IMR-90 (cell line): ENCODE measurements at regions not wholly inside any gene's neighbourhood (a gene's known extent, or its start where the extent isn't known, plus 50 kb on each side); places are given as distances from the start of the nearest gene placed in this dataset.

Experiments
- ATAC-seq: fragments of 200-7000 bp; cut with Tn5 transposase; 2 replicates; pipeline ENCODE4 v1.9.1; 2020; ENCODE audit warnings: low read depth, mild to moderate bottlenecking, moderate library complexity
- BruUV-seq: library from RNA; stranded (reverse); fragments of 400-500 nt; replicated peaks from 2 replicates; lab custom pipeline; 2021; lab: Mats Ljungman, UMichigan
- CTCF ChIA-PET: fragments of 300-600 bp; formaldehyde crosslinking; extraction: SDS; loops from one replicate; lab custom pipeline; 2021; ENCODE audit warnings: antibody characterized with exemption; lab: Yijun Ruan, JAX
- POLR2A ChIA-PET: fragments of 300-600 bp; sonication (Branson Sonifier 250); formaldehyde crosslinking; loops from one replicate; lab custom pipeline; 2022; ENCODE audit warnings: antibody characterized with exemption; ENCODE audit not compliant: unreplicated experiment; lab: Charles Lee
- DNase-seq: peaks from one replicate; pipeline ENCODE4 v3.0.0; 2013
- H2AFZ ChIP-seq: replicated peaks from 2 replicates; pipeline ENCODE3; 2013; ENCODE audit warnings: low read length, mild to moderate bottlenecking; ENCODE audit not compliant: poor library complexity
- H2AK5ac ChIP-seq: 2 replicates; pipeline ENCODE4 v1.6.1; 2013; ENCODE audit warnings: low read depth, low read length, inconsistent platforms
- H2AK9ac ChIP-seq: replicated peaks from 2 replicates; pipeline ENCODE3; 2013; ENCODE audit warnings: mild to moderate bottlenecking, low read depth, low read length, moderate library complexity; ENCODE audit not compliant: poor library complexity
- H2BK120ac ChIP-seq: 2 replicates; pipeline ENCODE4 v1.6.1; 2013; ENCODE audit warnings: low read depth, low read length, inconsistent platforms
- H2BK15ac ChIP-seq: 3 replicates; pipeline ENCODE4 v1.6.1; 2013; ENCODE audit warnings: low read depth, low read length, inconsistent platforms
- H2BK20ac ChIP-seq: 2 replicates; pipeline ENCODE4 v1.6.1; 2013; ENCODE audit warnings: low read depth, mild to moderate bottlenecking, inconsistent platforms, low read length, moderate library complexity
- H2BK5ac ChIP-seq: 2 replicates; pipeline ENCODE4 v1.6.1; 2013; ENCODE audit warnings: mild to moderate bottlenecking, low read depth, low read length, inconsistent platforms; ENCODE audit not compliant: poor library complexity, severe bottlenecking
- H3K14ac ChIP-seq: replicated peaks from 2 replicates; pipeline ENCODE4 v1.6.1; 2013; ENCODE audit warnings: low read depth, low read length, inconsistent platforms
- H3K18ac ChIP-seq: 2 replicates; pipeline ENCODE4 v1.6.1; 2013; ENCODE audit warnings: low read depth, low read length, control low read depth
- H3K23ac ChIP-seq: 2 replicates; pipeline ENCODE4 v1.6.1; 2013; ENCODE audit warnings: low read depth, low read length, inconsistent platforms
- H3K27ac ChIP-seq: 2 replicates; pipeline ENCODE4 v1.5.1; 2013; ENCODE audit warnings: mild to moderate bottlenecking, control low read depth, low read length; ENCODE audit not compliant: insufficient read depth
- H3K27me3 ChIP-seq: 2 replicates; pipeline ENCODE4 v1.6.1; 2013; ENCODE audit warnings: low read length; ENCODE audit not compliant: control insufficient read depth, insufficient read depth
- H3K36me3 ChIP-seq: 2 replicates; pipeline ENCODE4 v1.6.1; 2013; ENCODE audit warnings: low read length, mixed read lengths; ENCODE audit not compliant: control insufficient read depth, insufficient read depth
- H3K4ac ChIP-seq: 2 replicates; pipeline ENCODE4 v1.6.1; 2013; ENCODE audit warnings: low read depth, low read length, inconsistent platforms
- H3K4me1 ChIP-seq: 2 replicates; pipeline ENCODE4 v1.6.1; 2013; ENCODE audit warnings: low read length, mixed read lengths; ENCODE audit not compliant: control insufficient read depth, insufficient read depth
- H3K4me2 ChIP-seq: 2 replicates; pipeline ENCODE4 v1.6.1; 2013; ENCODE audit warnings: low read depth, mild to moderate bottlenecking, control low read depth, low read length, moderate library complexity
- H3K4me3 ChIP-seq: 2 replicates; pipeline ENCODE4 v1.5.1; 2013; ENCODE audit warnings: low read depth, mild to moderate bottlenecking, control low read depth, low read length, moderate library complexity; ENCODE audit not compliant: insufficient read depth
- H3K56ac ChIP-seq: 2 replicates; pipeline ENCODE4 v1.6.1; 2013; ENCODE audit warnings: low read length, inconsistent platforms; ENCODE audit not compliant: insufficient read depth; ENCODE audit errors: extremely low read depth
- H3K79me1 ChIP-seq, 2 experiments: 2 replicates each; pipeline ENCODE4 v1.6.1; 2013; ENCODE audit warnings: low read length in 2 of 2, inconsistent platforms in 1 of 2, low read depth in 1 of 2
- H3K9ac ChIP-seq: 2 replicates; pipeline ENCODE4 v1.6.1; 2013; ENCODE audit warnings: low read depth, low read length, control low read depth
- H3K9me1 ChIP-seq: 2 replicates; pipeline ENCODE4 v1.6.1; 2013; ENCODE audit warnings: low read length, inconsistent platforms; ENCODE audit not compliant: insufficient read depth
- H3K9me3 ChIP-seq: 2 replicates; pipeline ENCODE4 v1.6.1; 2013; ENCODE audit warnings: low read length; ENCODE audit not compliant: control insufficient read depth, insufficient read depth
- H4K20me1 ChIP-seq: 2 replicates; pipeline ENCODE4 v1.6.1; 2013; ENCODE audit warnings: low read length, inconsistent platforms; ENCODE audit not compliant: insufficient read depth
- H4K5ac ChIP-seq: 2 replicates; pipeline ENCODE4 v1.6.1; 2013; ENCODE audit warnings: mild to moderate bottlenecking, low read depth, low read length, control low read depth
- H4K8ac ChIP-seq, 2 experiments: 2 replicates each; pipeline ENCODE4 v1.6.1; 2013; ENCODE audit warnings: low read depth in 2 of 2, low read length in 2 of 2, control low read depth in 1 of 2, inconsistent platforms in 1 of 2
- H4K91ac ChIP-seq: 2 replicates; pipeline ENCODE4 v1.6.1; 2013; ENCODE audit warnings: low read depth, low read length, inconsistent platforms; ENCODE audit not compliant: insufficient read depth
- BHLHE40 ChIP-seq: fragments of 150-350 bp; IDR thresholded peaks from 2 replicates; pipeline ENCODE4 v1.6.1; 2016; ENCODE audit warnings: mild to moderate bottlenecking, low read depth, low read length
- CEBPB ChIP-seq: IDR thresholded peaks from 2 replicates; pipeline ENCODE4 v1.6.1; 2012; ENCODE audit warnings: low read depth, low read length, improper control_type of control experiment
- CHD1 ChIP-seq: IDR thresholded peaks from 2 replicates; pipeline ENCODE4 v1.6.1; 2012; ENCODE audit warnings: low read depth, low read length, improper control_type of control experiment
- MAZ ChIP-seq: IDR thresholded peaks from 2 replicates; pipeline ENCODE4 v1.6.1; 2012; ENCODE audit warnings: low read depth, mild to moderate bottlenecking, low read length, improper control_type of control experiment, moderate library complexity, borderline replicate concordance
- MXI1 ChIP-seq: IDR thresholded peaks from 2 replicates; pipeline ENCODE4 v1.6.1; 2012; ENCODE audit warnings: low read depth, mild to moderate bottlenecking, low read length, moderate library complexity, borderline replicate concordance
- NFE2L2 ChIP-seq: fragments of 150-350 bp; IDR thresholded peaks from 2 replicates; pipeline ENCODE4 v1.6.1; 2016; ENCODE audit warnings: low read depth, mild to moderate bottlenecking, low read length
- POLR2A ChIP-seq: IDR thresholded peaks from 2 replicates; pipeline ENCODE4 v1.6.1; 2012; ENCODE audit warnings: mild to moderate bottlenecking, low read depth, low read length
- RAD21 ChIP-seq: IDR thresholded peaks from 2 replicates; pipeline ENCODE4 v1.6.1; 2012; ENCODE audit warnings: low read length, improper control_type of control experiment
- RCOR1 ChIP-seq: IDR thresholded peaks from 2 replicates; pipeline ENCODE4 v1.6.1; 2012; ENCODE audit warnings: mild to moderate bottlenecking, low read length, improper control_type of control experiment; ENCODE audit not compliant: insufficient replicate concordance
- RFX5 ChIP-seq: IDR thresholded peaks from 2 replicates; pipeline ENCODE4 v1.8.0; 2012; ENCODE audit warnings: low read depth, mild to moderate bottlenecking, low read length, moderate library complexity
- SMC3 ChIP-seq: fragments of 150-350 bp; IDR thresholded peaks from 2 replicates; pipeline ENCODE4 v1.6.1; 2016; ENCODE audit warnings: low read depth, mild to moderate bottlenecking, antibody characterized with exemption, low read length, moderate library complexity
- USF2 ChIP-seq: fragments of 150-350 bp; IDR thresholded peaks from 2 replicates; pipeline ENCODE4 v1.6.1; 2017; ENCODE audit warnings: mild to moderate bottlenecking, antibody characterized with exemption, low read length, low read depth
- WGBS, 2 experiments: methylation state at CpG; one replicate each; pipeline versions ENCODE4 v1.1.5 to v1.1.7; 2013; ENCODE audit warnings: missing lambda C conversion rate in 2 of 2; ENCODE audit not compliant: insufficient read length in 1 of 2; ENCODE audit errors: extremely low coverage in 2 of 2; 5-methylcytosine and 5-hydroxymethylcytosine counted together
- dilution Hi-C: fragments of 300-500 bp; cut with HindIII; formaldehyde crosslinking; loops from one replicate; pipeline ENCODE4 v1.14.3; 2018; ENCODE audit warnings: low sequenced_read_pairs; ENCODE audit not compliant: unreplicated experiment
- in situ Hi-C: fragments of 300-500 bp; cut with MboI; formaldehyde crosslinking; loops from 3 replicates; pipeline ENCODE4 v1.14.3; 2019; ENCODE audit warnings: low sequenced_read_pairs, inconsistent platforms, mixed read lengths
- intact Hi-C: fragments of 100-400 bp; cut with micrococcal nuclease; formaldehyde crosslinking; loops from 2 replicates; pipeline ENCODE4 v1.10.0; 2022
- TF ChIP-seq, protein P1 (sequence below): fragments of 150-350 bp; IDR thresholded peaks from 2 replicates; pipeline ENCODE4 v1.6.1; 2016; ENCODE audit warnings: low read depth, mild to moderate bottlenecking, low read length, moderate library complexity, borderline replicate concordance

DNA sequence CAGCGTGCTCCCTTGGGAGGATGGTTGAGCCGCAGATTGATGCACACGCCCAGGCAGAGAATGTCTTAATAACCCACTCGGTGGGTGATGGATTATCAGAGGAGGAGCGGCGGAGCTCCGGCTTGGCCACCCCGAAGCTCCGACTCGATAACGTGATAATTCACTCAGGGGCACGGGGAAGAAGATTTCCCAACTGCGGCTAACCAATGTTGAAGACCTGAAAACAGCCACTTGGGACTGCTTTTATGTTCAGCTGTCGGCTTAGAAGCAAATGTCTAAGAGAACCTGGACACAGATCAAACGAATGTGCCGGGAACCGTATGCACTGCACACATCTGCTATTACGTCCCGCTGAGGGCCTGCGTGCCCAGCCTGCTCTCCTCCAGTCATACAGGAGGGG is 206.8 kb upstream of the CADM1 start:
- no peak overlapping the region for H3K27ac ChIP-seq
- H3K27me3 ChIP-seq: peaks cover 17% of the 10 kb centered on the region
- no peaks in the 10 kb centered on the region for H3K79me1 ChIP-seq
- TF ChIP-seq POLR2A: no peak
- TF ChIP-seq RCOR1: no peak
- no peak for TF ChIP-seq MAZ
- TF ChIP-seq, protein P1, sequence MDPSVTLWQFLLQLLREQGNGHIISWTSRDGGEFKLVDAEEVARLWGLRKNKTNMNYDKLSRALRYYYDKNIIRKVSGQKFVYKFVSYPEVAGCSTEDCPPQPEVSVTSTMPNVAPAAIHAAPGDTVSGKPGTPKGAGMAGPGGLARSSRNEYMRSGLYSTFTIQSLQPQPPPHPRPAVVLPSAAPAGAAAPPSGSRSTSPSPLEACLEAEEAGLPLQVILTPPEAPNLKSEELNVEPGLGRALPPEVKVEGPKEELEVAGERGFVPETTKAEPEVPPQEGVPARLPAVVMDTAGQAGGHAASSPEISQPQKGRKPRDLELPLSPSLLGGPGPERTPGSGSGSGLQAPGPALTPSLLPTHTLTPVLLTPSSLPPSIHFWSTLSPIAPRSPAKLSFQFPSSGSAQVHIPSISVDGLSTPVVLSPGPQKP: no peak
- no peak for TF ChIP-seq NFE2L2
- no peak for TF ChIP-seq RFX5
- TF ChIP-seq CHD1: no peak
- no peak for TF ChIP-seq MXI1
- TF ChIP-seq USF2: no peak
- no peak for TF ChIP-seq BHLHE40
- TF ChIP-seq SMC3: no peak
- TF ChIP-seq CEBPB: no peak
- TF ChIP-seq RAD21: no peak
- POLR2A ChIA-PET: no interaction called here
- H4K5ac ChIP-seq: no peak overlapping the region
- no peak overlapping the region for H4K91ac ChIP-seq
- in situ Hi-C loops (no loop called here), dilution Hi-C loops (no loop called here), intact Hi-C loops (no loop called here)
- no peak overlapping the region for H3K9ac ChIP-seq
- no peak overlapping the region for H2AK5ac ChIP-seq
- no peak for ATAC-seq
- no peak overlapping the region for H3K4me2 ChIP-seq
- CTCF ChIA-PET: no interaction called here
- no peak overlapping the region for H2BK20ac ChIP-seq
- no peaks in the 10 kb centered on the region for H3K9me3 ChIP-seq
- no peak overlapping the region for H3K14ac ChIP-seq
- no peak overlapping the region for H2BK15ac ChIP-seq
- H3K18ac ChIP-seq: no peak overlapping the region
- no peaks in the 10 kb centered on the region for H4K20me1 ChIP-seq
- no peaks in the 10 kb centered on the region for H3K36me3 ChIP-seq
- no peak overlapping the region for H2BK5ac ChIP-seq
- 50% methylated on average over 13 of the region's 20 CpGs; no CpG with 5 or more reads in 1 of the 2 experiments for WGBS, 2 experiments
- H3K4me3 ChIP-seq: no peak overlapping the region
- H3K4ac ChIP-seq: no peak overlapping the region
- H3K23ac ChIP-seq: no peak overlapping the region
- no peaks in the 10 kb centered on the region for H3K9me1 ChIP-seq
- no peak overlapping the region for H3K56ac ChIP-seq
- DNase-seq: no peak
- H2AK9ac ChIP-seq: no peak overlapping the region
- no peak overlapping the region for H2AFZ ChIP-seq
- no TSS peak for BruUV-seq
- no peak overlapping the region for H2BK120ac ChIP-seq
- H3K4me1 ChIP-seq: no peaks in the 10 kb centered on the region; the same call in 1 of the 2 replicates
- H4K8ac ChIP-seq: no peak overlapping the region
